ENCODE measurements at regions not wholly inside any gene's neighbourhood (a gene's known extent, or its start where the extent isn't known, plus 50 kb on each side); places are given as distances from the start of the nearest gene placed in this dataset.

- Histone ChIP-seq H3K79me2 (ENCODE audit: control insufficient read depth, insufficient read depth, low read length) (no peaks in the 10 kb centered on the region), H3K9ac (ENCODE audit: control insufficient read depth, extremely low read depth, insufficient read depth, low read length) (no peak overlapping the region), H2AFZ (ENCODE audit: control insufficient read depth, low read length) (no peak overlapping the region), H3K4me1 (ENCODE audit: control insufficient read depth, extremely low read depth, insufficient read depth, low read length) (peaks cover 4% of the 10 kb centered on the region), H4K20me1 (ENCODE audit: control insufficient read depth, extremely low read depth, insufficient read depth, low read length) (no peaks in the 10 kb centered on the region), H3K27me3 (ENCODE audit: control insufficient read depth, extremely low read depth, insufficient read depth, low read length) (peaks cover 4% of the 10 kb centered on the region), H3K27ac (ENCODE audit: control insufficient read depth, insufficient read depth, low read length) (no peak overlapping the region), H3K4me3 (ENCODE audit: control insufficient read depth in 2 of 3, extremely low read depth in 1 of 3, insufficient read depth in 2 of 3, low read depth in 1 of 3, low read length in 3 of 3) (no peak overlapping the region), H3K4me2 (ENCODE audit: control insufficient read depth, extremely low read depth, insufficient read depth, low read depth, low read length) (no peak overlapping the region), H3K9me3 (ENCODE audit: control insufficient read depth, low read depth, low read length) (no peaks in the 10 kb centered on the region), H3K36me3 (ENCODE audit: control insufficient read depth in 2 of 2, extremely low read depth in 1 of 2, insufficient read depth in 2 of 2, low read length in 2 of 2) (no peaks in the 10 kb centered on the region), H3K9me1 (ENCODE audit: control insufficient read depth, extremely low read depth, insufficient read depth, low read length) (no peaks in the 10 kb centered on the region)
- dilution Hi-C loops (cut with MboI; ENCODE audit: extremely low pct_ligation_motif_present, low sequenced_read_pairs), result no loop called here
- FAIRE-seq (no peak), DNase-seq (ENCODE audit: low read depth, low spot score) (no peak)
- TF ChIP-seq EZH2 (IDR thresholded peaks at IDR 0.05; ENCODE audit: low read length) (no peak), CTCF (optimal IDR thresholded peaks at IDR 0.05 in 1 of 3, IDR thresholded peaks at IDR 0.05 in 1 of 3, conservative IDR thresholded peaks at IDR 0.05 in 1 of 3; ENCODE audit: extremely low read depth in 1 of 3, insufficient read depth in 2 of 3, low read length in 3 of 3) (no peak)
Measured at GRCh38 chr3:43959498-43960447, 269.0 kb downstream of the ABHD5 start.

- Histone ChIP-seq H3K9ac (ENCODE audit: control insufficient read depth, extremely low read depth, insufficient read depth, low read length) (no peak overlapping the region), H4K20me1 (ENCODE audit: control insufficient read depth, extremely low read depth, insufficient read depth, low read length) (no peaks in the 10 kb centered on the region), H3K4me1 (ENCODE audit: control insufficient read depth, extremely low read depth, insufficient read depth, low read length) (peaks cover 4% of the 10 kb centered on the region), H3K4me2 (ENCODE audit: control insufficient read depth, extremely low read depth, insufficient read depth, low read depth, low read length) (no peak overlapping the region), H3K36me3 (ENCODE audit: control insufficient read depth in 2 of 2, extremely low read depth in 1 of 2, insufficient read depth in 2 of 2, low read length in 2 of 2) (no peaks in the 10 kb centered on the region), H3K27ac (ENCODE audit: control insufficient read depth, insufficient read depth, low read length) (no peak overlapping the region), H3K79me2 (ENCODE audit: control insufficient read depth, insufficient read depth, low read length) (no peaks in the 10 kb centered on the region), H3K27me3 (ENCODE audit: control insufficient read depth, extremely low read depth, insufficient read depth, low read length) (peaks cover 4% of the 10 kb centered on the region), H3K4me3 (ENCODE audit: control insufficient read depth in 2 of 3, extremely low read depth in 1 of 3, insufficient read depth in 2 of 3, low read depth in 1 of 3, low read length in 3 of 3) (no peak overlapping the region), H2AFZ (ENCODE audit: control insufficient read depth, low read length) (no peak overlapping the region), H3K9me3 (ENCODE audit: control insufficient read depth, low read depth, low read length) (no peaks in the 10 kb centered on the region), H3K9me1 (ENCODE audit: control insufficient read depth, extremely low read depth, insufficient read depth, low read length) (no peaks in the 10 kb centered on the region)
- FAIRE-seq (no peak), DNase-seq (ENCODE audit: low read depth, low spot score) (no peak)
- TF ChIP-seq EZH2 (IDR thresholded peaks at IDR 0.05; ENCODE audit: low read length) (no peak), CTCF (optimal IDR thresholded peaks at IDR 0.05 in 1 of 3, IDR thresholded peaks at IDR 0.05 in 1 of 3, conservative IDR thresholded peaks at IDR 0.05 in 1 of 3; ENCODE audit: extremely low read depth in 1 of 3, insufficient read depth in 2 of 3, low read length in 3 of 3) (no peak)
- dilution Hi-C loops (cut with MboI; ENCODE audit: extremely low pct_ligation_motif_present, low sequenced_read_pairs), result no loop called here
Measured at GRCh38 chr3:43960448-43960840, 269.7 kb downstream of the ABHD5 start.

Data from keratinocyte (primary cell).